SU-DHL-6 (cell line): ENCODE measurements at regions not wholly inside any gene's neighbourhood (a gene's known extent, or its start where the extent isn't known, plus 50 kb on each side); places are given as distances from the start of the nearest gene placed in this dataset.

Experiments used
- CTCF ChIP-seq: fragments of 200-600 bp; sonication (generic); IDR thresholded peaks from one replicate; pipeline ENCODE4 v1.5.1; 2017; ENCODE audit warnings: antibody characterized with exemption, mild to moderate bottlenecking, low read length, moderate library complexity; ENCODE audit not compliant: insufficient read depth, poor library complexity, severe bottlenecking
- EZH2phosphoT487 ChIP-seq: fragments of 200-600 bp; sonication (generic), shearing (Covaris generic); conservative IDR thresholded peaks from 2 replicates; pipeline ENCODE4 v1.6.1; 2018; ENCODE audit warnings: mild to moderate bottlenecking, antibody characterized with exemption, low read length, moderate library complexity, mixed read lengths

GRCh38 chr6:130671119-130671518, 156.1 kb upstream of the SMLR1 start:
- TF ChIP-seq CTCF (no peak), EZH2phosphoT487 (no peak)
